DMS153 treated with DMSO at 0.1 percent for 48 hours (cell line): ENCODE measurements at regions not wholly inside any gene's neighbourhood (a gene's known extent, or its start where the extent isn't known, plus 50 kb on each side); places are given as distances from the start of the nearest gene placed in this dataset.
"Not testable (repeated sequence)": the region's sequence is repeated elsewhere in the genome, so short reads cannot be mapped to it uniquely, and the experiment has no call there.

ENCODE experiments used
- DNase-seq: peaks from one replicate; lab custom pipeline; 2025; ENCODE audit not compliant: unreplicated experiment; lab: John Stamatoyannopoulos, UW

- DNase-seq: no peak
These were observed 340.2 kb downstream of the HACE1 start for GRCh38 chr6:104519566-104519965.

- DNase-seq: no peak
These were observed 350.4 kb downstream of the HACE1 start for GRCh38 chr6:104509355-104509754.

- DNase-seq: no peak
These were observed 353.3 kb downstream of the HACE1 start for GRCh38 chr6:104506429-104506828.

- no peak for DNase-seq
These were observed 353.9 kb downstream of the HACE1 start for GRCh38 chr6:104505838-104506237.

GRCh38 chr6:104500265-104500664 lies 359.5 kb downstream of the HACE1 start:
- DNase-seq: no peak

- DNase-seq: no peak
These were observed 373.7 kb downstream of the HACE1 start for GRCh38 chr6:104486035-104486434.

- DNase-seq: no peak
These were observed 375.1 kb downstream of the HACE1 start for GRCh38 chr6:104484626-104485025.

- no peak for DNase-seq
These were observed 375.5 kb downstream of the HACE1 start for GRCh38 chr6:104484191-104484590.

- DNase-seq: no peak
These were observed 376.4 kb downstream of the HACE1 start for GRCh38 chr6:104483225-104483834.

- DNase-seq: no peak
These were observed 382.1 kb downstream of the HACE1 start for GRCh38 chr6:104477569-104477968.

- no peak for DNase-seq
These were observed 386.7 kb downstream of the HACE1 start for GRCh38 chr6:104473021-104473429.

GRCh38 chr6:104472021-104472901 lies 387.5 kb downstream of the HACE1 start:
- DNase-seq: peak; percentile 3

- no peak for DNase-seq
These were observed 393.4 kb downstream of the HACE1 start for GRCh38 chr6:104466306-104466705.

GRCh38 chr6:104462811-104463599 lies 396.7 kb downstream of the HACE1 start:
- no peak for DNase-seq

GRCh38 chr6:104460738-104461483 lies 398.8 kb downstream of the HACE1 start:
- DNase-seq: no peak

GRCh38 chr6:104459543-104459942 lies 400.2 kb downstream of the HACE1 start:
- DNase-seq: no peak

GRCh38 chr6:104449918-104450317 lies 409.8 kb downstream of the HACE1 start:
- DNase-seq: no peak

GRCh38 chr6:104446101-104447080 lies 413.3 kb downstream of the HACE1 start:
- not testable (repeated sequence) for DNase-seq

- DNase-seq: no peak
These were observed 425.2 kb downstream of the HACE1 start for GRCh38 chr6:104434519-104434918.

GRCh38 chr6:104431096-104431495 lies 428.6 kb downstream of the HACE1 start:
- DNase-seq: no peak
